ENCODE measurements at regions not wholly inside any gene's neighbourhood (a gene's known extent, or its start where the extent isn't known, plus 50 kb on each side); places are given as distances from the start of the nearest gene placed in this dataset.

- in situ Hi-C loops (cut with MboI; ENCODE audit: low sequenced_read_pairs), result no loop called here
These were observed 511.9 kb downstream of the MID1IP1 start for GRCh38 chrX:39313146-39313545.

- in situ Hi-C loops (cut with MboI; ENCODE audit: low sequenced_read_pairs), result no loop called here
These were observed 517.5 kb downstream of the MID1IP1 start for GRCh38 chrX:39318506-39319343.

DNA sequence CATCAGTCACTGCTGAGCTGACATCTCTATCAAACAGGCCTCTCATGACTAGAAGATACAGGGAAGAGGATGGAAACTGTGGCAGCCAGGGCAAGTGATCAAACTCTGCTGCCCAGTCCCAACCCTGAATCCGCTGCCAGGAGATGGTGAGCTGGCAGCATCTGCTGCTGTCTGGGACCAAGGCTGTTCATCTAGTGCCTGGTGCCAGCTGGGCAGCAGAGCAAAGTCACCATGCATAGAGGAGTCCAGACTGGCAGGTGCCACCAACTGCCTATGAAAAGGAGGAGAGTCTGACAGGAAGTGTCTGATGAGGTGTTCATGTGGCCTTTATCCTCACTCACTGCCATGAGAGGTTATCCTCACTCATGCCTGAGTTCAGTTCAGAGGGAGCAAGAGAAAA lies 518.9 kb downstream of the MID1IP1 start:
- in situ Hi-C loops (cut with MboI; ENCODE audit: low sequenced_read_pairs), result no loop called here

DNA sequence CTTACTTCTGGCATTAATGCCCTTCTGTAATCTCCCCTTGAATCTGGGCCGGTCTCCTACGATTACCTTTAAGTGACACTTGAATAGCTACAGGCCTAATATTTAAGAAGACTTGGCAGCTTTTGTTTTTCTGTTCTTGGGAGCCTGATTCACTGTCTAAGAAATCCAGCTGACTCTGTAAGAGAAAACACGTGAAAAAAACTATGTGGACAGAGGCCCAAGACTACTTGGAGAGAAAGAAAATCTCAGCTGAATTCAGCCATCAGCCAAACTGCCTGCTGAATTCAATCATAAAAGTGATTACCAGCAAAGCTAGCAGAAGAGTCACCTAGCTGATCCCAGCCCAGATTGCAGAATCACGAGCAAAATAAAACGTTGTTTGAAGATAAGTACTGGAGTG lies 521.2 kb downstream of the MID1IP1 start:
- in situ Hi-C loops (cut with MboI; ENCODE audit: low sequenced_read_pairs), result no loop called here

GRCh38 chrX:39324233-39324930 lies 523.1 kb downstream of the MID1IP1 start:
- in situ Hi-C loops (cut with MboI; ENCODE audit: low sequenced_read_pairs), result no loop called here

DNA sequence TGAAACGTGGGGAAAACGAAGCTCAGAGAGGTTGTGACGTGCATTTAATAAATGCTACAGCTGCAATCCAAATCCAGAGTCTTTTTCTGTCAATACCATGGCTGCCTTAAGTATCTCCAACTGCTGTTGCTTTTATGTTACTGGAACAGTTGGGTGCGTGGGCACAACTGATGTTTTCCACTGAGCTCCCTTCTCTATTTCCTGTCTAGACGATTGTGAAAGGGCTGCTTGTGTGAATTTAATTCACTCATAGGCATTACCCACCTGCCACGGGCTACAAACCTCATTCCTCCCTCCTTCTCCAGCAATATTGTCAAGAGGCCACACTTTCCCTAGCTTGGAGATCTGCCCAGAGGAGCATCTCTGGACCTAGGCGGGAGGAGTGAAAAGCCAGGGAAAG lies 526.0 kb downstream of the MID1IP1 start:
- in situ Hi-C loops (cut with MboI; ENCODE audit: low sequenced_read_pairs), result no loop called here

- in situ Hi-C loops (cut with MboI; ENCODE audit: low sequenced_read_pairs), result no loop called here
These were observed 526.4 kb downstream of the MID1IP1 start for GRCh38 chrX:39327705-39328104.

- in situ Hi-C loops (cut with MboI; ENCODE audit: low sequenced_read_pairs), result no loop called here
These were observed 527.4 kb downstream of the MID1IP1 start for GRCh38 chrX:39328661-39329060.

DNA sequence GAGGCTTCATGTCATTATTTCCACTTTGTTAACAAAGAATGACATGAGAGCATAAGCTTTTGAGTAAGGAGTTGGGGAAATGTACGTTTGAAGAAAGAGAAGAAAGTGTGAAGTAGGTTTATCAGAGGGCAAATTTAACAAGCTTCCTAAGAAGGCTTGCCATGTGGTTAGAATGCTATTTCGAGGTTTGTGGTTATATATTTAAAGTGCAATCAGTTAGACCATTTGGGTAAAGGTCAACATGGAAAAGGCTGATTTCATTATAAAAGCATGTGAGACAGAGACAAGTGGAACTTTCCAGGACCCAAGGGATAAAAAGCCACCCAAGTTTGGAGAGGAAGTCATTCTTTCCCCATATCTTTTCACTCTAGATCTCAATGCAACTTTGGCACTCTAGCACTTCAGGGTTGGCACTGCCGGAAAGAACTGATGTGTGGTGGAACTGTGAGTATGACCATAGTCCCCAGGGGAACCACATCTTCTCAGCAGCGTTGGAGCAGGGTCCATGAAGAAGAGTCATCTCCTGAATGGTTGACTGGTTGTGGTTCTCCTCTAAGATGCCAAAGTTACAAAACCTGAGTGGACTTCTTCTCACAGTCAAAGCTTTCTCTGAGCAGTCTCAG lies 529.9 kb downstream of the MID1IP1 start:
- in situ Hi-C loops (cut with MboI; ENCODE audit: low sequenced_read_pairs), result no loop called here

GRCh38 chrX:39333451-39333850 lies 532.2 kb downstream of the MID1IP1 start:
- in situ Hi-C loops (cut with MboI; ENCODE audit: low sequenced_read_pairs), result no loop called here

- in situ Hi-C loops (cut with MboI; ENCODE audit: low sequenced_read_pairs), result no loop called here
These were observed 534.4 kb downstream of the MID1IP1 start for GRCh38 chrX:39335513-39336235.

DNA sequence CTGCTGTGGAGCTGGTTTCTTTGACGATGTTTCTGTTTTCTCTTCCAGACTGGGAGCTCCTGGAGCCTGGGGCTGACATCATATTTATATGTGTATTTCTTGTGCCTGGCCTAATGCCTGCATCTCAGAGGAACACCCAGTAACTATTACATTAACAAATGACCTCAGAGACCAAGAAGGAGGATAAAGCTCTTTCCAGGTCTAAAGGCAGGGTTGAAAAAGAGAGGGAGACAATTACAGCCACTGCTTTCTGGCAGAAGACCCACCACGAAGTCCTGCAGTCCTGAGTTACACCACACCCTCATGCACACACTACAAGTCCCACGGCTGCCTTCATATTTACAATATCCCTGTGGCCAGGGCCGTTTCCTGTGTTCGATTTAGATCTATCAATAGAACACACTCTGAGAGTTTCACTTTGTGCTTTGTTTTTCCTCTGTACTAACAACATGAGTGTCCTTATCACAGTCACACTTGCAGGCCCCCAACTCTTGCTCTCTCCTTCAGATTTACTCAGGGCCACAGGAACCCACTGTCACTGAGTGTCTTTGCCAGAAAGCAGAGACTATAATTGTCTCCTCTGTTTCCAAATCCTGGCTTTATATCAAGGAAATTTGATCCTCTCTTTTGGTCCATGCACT lies 535.5 kb downstream of the MID1IP1 start:
- in situ Hi-C loops (cut with MboI; ENCODE audit: low sequenced_read_pairs), result no loop called here

- in situ Hi-C loops (cut with MboI; ENCODE audit: low sequenced_read_pairs), result no loop called here
These were observed 536.2 kb downstream of the MID1IP1 start for GRCh38 chrX:39337451-39337850.

DNA sequence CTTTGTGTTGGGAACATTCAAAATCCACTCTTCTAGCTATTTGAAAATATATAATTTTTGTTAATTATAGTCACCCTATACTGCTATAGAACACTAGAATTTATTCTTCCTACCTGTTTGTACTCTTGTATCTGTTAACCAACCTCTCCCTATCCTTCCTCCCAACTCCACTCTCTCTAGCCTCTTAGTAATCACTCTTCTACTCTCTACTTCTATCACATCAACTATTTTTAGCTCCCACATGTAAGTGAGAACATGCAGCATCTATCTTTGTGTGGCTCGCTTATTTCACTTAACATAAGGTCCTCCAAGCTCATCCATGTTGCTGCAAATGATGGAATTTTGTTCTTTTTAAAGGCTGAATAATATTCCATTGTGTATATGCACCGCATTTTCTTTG lies 537.3 kb downstream of the MID1IP1 start:
- in situ Hi-C loops (cut with MboI; ENCODE audit: low sequenced_read_pairs), result no loop called here

DNA sequence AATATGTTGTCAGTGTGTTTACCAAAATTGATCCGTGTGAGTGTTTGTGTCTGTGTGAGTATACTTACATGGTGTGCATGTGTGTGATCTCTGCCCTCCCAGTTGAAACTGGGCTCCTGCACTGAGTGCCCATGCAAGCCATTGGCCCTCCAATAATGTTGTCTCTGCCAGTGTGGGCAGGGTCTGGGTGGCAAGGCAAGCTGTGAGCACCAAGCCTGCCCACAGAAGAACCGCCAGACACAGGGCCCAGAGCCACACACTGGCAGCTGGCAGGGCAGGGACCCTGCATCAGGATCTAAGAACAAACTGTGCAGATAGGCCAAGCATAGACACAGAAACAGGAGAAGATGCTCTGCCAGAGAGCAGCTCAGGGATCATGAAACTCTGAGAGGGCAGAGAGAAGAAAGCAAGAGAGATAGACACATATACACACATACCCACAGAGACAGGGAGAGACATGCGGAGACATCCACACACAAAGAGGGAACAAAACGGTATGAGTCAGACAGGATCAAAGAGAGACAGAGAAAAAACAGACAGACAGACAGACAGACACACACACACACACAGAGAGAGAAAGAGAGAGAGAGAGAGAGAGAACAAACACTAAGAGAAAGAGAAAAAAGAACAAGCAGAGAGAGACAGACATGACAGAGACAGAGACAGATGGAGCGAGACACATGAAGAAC lies 555.0 kb downstream of the MID1IP1 start:
- in situ Hi-C loops (cut with MboI; ENCODE audit: low sequenced_read_pairs), result no loop called here

GRCh38 chrX:39360101-39360500 lies 558.8 kb downstream of the MID1IP1 start:
- in situ Hi-C loops (cut with MboI; ENCODE audit: low sequenced_read_pairs), result no loop called here

GRCh38 chrX:39361736-39362135 lies 560.5 kb downstream of the MID1IP1 start:
- in situ Hi-C loops (cut with MboI; ENCODE audit: low sequenced_read_pairs), result no loop called here

DNA sequence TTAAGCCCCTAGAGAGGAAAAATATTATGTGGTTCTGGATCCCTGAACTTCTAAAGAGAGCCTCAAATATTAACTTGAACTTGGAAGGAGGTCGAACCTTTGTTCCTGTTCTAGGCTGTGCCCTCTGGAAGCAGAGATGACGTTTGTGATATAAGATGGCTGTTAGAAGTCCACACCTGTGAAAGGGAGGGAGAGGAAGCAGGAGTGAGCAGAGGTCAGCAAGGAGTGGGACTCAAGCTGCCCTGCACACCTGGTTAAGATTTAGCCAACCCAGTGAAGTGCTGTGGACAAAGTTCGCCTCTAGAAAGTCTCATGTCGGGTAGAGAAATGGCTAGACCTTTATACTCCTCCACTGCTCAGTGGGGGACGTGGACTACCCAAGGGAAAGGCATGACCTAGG lies 566.2 kb downstream of the MID1IP1 start:
- in situ Hi-C loops (cut with MboI; ENCODE audit: low sequenced_read_pairs), result no loop called here

- in situ Hi-C loops (cut with MboI; ENCODE audit: low sequenced_read_pairs), result no loop called here
These were observed 570.9 kb downstream of the MID1IP1 start for GRCh38 chrX:39372115-39372514.

DNA sequence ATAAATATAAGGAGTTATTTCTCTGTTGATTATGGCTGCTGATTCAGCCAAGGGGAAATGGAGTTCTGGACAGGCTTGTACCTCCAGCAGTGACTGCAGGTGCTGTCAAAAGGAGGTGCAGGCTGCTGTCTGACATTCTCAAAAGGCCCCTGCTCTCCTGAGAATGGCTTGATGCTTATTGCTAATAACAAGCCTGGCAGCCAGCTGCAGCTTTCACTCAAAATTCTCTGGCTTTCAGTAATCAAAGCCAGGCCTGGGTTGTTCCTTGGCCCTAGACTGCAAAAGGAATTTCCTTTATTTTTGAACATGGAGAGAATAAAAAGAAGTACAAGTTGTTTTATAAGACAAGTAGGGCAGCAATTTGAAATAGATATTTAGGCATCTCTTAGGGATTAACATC lies 575.9 kb downstream of the MID1IP1 start:
- in situ Hi-C loops (cut with MboI; ENCODE audit: low sequenced_read_pairs), result no loop called here
